ENCODE measurements at regions not wholly inside any gene's neighbourhood (a gene's known extent, or its start where the extent isn't known, plus 50 kb on each side); places are given as distances from the start of the nearest gene placed in this dataset.

DNA sequence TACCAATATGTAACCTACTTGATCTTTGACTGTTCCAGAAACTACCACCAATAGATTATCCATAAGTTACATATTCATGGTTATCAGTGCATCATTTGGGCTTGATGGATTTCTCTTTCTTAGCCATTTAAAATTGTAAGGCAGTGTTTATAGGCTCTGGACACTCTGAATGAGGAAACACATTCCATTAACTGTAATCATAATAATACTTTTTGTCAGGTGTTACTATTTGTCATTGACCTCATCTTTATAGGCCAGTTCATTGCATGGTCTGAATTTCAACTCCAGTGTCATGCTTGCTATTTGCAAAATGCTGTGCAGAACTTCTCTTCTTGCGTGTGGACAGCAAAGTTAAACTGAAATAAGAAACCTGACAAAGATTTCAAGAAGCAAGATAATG is 1340.2 kb upstream of the ZEB2 start:
- DNase-seq: no peak

DNA sequence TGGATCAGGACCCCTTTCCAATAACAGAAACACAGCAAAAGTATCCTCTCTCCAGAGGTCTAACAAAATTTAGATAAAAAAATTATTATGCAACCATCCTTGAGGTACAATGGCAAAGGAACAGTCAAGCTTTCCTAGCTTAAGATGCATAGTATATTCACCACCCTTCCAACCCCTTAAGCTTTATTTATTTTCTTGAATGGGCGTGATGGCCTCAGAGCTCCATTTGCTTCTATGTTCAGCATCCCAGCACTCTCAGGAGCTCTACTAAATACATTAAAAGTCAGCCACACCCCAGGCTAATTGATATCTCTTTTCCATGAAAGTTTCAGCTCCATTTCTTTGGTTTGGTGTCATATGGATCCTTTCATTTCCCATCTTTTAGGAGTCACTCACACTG is 1335.2 kb upstream of the ZEB2 start:
- no peak for DNase-seq

DNA sequence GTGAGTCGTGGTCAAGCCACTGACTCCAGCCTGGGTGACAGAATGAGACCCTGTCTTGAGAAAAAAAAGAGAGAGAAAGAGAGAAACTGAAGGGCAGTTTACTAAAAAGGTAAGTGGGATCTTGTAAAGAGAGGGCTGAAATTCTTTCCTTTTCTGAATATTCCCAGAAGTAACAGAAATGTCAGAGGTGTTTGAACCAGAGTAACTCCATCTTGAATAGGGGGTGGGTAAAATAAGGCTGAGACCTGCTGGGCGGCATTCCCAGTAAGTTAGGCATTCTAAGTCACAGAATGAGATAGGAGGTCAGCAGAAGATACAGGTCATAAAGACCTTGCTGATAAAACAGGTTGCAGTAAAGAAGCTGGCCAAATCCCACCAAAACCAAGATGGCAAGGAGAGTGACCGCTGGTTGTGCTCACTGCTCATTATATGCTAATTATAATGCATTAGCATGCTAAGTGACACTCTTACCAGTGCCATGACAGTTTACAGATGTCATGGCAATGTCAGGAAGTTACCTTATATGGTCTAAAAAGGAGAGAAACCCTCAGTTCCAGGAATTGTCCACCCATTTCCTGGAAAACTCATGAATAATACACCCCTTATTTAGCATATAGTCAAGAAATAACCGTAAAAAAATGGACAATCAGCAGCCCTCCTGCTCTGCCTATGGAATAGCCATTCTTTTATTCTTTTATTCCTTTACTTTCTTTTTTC is 1334.3 kb upstream of the ZEB2 start:
- no peak for DNase-seq

DNA sequence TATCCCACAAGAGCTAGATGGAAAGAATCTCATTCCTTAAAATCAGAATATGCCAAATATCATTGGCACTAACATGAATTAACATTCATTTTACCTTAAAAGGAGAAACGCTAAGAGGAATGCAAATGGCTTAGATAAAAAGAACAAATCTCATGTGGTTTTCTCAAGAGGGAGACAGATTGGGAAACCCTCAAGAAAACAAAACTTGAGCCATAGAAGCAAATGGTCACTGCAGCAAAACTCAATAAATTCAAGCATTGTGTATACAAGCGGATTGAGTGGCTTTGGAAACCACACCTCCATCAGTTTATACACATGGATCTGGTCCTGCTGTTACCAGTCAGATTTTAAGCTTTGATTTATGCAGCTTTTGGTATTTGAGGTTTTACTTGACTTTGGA is 1331.8 kb upstream of the ZEB2 start:
- DNase-seq: peak; percentile 40

DNA sequence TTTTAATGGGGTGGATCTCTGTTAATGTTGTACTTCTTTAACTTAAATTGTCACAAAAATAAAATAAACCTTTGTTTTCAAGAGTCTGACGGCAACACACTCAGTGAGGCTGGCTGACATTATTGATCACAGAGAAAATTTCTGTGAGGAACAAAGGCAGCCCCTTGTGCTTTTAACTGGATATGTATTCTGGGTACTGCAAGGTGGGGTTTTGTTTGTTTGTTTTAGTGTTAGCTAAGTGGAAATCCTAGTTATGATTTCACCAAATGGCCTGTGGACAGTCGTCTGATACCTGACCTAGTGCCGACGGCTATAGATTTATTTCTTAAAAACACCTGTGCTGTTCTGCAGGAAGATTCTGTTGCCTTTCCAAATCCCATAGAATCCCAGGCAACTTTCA is 1329.5 kb upstream of the ZEB2 start:
- DNase-seq: no peak

DNA sequence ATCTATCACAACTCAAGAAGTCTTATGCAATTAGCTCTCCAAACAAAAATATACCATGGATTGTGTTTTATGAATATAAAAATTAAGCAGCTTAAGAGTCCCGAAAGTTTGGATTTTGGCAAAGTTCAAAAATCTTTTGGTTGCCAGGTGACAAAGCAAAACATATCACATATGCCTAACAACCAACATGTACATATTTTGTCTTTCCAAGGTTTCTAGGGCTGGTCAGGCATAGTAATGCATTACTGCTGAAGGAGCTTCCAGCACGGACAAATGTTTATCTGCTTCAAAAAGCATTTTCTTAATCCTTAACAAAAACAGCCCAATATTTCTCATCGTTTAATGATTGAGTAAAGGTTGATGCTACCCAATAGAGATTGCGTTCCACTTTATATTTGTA is 1327.1 kb upstream of the ZEB2 start:
- no peak for DNase-seq

DNA sequence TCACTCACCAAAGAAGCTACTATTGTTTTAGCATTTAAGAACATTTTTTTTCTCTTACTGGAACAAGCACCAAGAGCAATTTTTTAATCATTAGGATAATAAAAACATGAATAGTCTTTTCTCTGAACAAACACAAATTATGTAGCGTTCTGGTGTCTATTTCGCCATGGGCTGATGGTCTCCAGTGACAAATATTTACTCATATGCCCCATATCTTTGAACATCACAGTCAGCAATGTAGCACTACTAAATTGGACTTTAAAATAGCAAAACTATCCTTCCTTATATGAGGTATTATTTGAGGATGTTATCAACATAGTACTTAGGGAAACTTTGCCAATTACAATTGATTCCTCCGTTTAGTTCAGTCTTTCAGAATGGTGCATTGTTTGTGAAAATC is 1326.0 kb upstream of the ZEB2 start:
- DNase-seq: no peak

DNA sequence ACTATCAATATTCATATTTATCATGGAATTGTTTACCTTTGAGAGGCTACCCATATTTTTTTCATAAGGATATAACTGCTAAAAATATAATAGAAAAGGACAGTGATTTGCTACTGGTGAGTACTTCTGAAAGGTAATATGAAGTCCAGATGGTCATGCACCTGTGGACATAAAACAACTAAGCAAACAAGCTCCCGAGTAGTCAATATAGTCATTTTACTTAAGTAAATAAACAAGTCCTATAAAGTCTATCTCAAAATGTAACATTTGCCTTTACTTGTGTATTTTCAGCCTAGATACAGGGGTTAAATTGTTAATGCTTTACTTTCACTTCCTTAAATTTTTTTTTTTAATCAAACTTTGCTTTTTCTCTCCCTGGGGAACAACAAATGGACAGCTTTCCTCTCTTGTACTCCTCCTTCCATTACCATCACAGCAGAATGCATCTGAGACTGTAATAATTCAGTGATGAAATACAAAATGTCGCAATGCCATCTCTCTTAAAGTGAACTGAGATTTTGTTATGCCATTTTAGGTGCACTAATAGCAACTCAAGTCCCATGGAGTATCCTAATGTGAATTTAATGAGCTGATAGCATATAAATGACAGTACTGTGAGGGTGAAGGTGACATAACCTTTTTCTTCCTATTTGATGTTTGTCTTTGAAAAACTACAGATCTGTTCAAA is 1325.4 kb upstream of the ZEB2 start:
- no peak for DNase-seq

DNA sequence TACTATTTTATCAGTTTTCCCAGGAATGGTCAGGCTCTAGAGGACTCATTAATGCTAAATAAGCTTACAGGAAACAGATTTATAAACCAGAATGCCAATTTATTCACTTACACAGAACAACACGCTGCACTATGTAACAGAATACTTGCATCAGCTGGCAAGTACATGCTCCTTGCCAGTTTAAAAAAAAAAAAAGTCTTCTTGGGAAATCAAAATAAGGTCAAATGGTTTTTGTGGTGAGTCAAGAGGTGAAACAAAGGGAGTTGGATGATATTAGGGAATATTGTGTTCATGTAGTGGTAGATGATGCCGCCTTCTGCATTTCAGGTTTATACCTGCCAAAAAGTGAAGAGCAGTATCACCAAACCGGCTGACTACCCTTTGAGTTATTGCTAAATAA is 1322.1 kb upstream of the ZEB2 start:
- DNase-seq: no peak

DNA sequence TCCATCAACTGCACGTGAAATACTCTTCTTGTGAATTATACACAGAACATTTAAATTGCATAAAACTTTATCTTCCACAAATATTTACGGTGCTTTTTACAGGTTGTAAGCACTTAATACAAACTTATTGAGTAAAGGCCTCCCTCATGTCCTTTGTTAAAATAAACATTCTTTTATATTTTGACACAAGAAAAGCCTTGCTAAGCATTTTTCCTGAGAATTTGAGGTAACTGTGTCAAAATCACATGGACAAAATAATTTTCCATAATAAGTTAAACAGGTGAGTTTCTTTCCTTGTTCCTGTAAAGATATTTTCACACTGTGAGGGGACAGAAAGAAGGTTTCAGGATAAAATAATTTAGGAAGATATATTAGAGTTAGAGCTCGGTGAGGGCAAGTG is 1317.1 kb upstream of the ZEB2 start:
- no peak for DNase-seq

DNA sequence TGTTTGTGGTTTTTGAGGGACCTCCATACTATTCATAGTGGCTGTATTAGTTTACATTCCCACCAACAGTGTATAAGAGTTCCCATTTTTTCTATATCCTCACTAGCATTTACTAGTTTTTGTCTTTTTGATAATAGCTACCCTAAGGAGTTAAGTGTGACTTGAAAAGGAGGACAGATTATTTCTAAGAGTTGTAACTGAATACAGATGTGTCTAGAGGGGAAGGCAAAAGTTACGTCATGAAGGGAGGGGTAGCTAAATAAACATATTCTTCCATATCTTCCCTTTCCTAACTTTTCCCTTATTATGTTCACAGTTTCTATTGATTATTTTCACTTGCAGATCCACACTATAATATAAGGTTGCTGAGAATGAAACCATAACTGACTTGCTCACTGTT is 1315.7 kb upstream of the ZEB2 start:
- no peak for DNase-seq

DNA sequence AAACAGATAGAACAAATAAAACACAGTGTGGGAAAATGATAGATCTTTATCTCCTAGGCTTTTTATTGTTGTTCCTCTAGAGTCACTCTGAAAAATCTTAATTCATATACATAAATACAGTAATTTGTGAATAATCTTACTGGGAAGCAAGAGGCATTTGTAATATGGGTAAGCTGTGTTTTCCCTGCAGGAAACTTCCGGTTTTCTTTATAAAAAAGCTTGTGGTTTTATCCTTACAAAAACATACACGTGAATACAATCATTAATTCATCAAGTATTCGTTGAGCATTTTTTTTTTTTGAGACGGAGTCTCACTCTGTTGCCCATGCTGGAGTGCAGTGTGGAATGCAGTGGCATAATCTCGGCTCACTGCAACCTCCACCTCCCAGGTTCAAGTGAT is 1312.8 kb upstream of the ZEB2 start:
- DNase-seq: no peak

DNA sequence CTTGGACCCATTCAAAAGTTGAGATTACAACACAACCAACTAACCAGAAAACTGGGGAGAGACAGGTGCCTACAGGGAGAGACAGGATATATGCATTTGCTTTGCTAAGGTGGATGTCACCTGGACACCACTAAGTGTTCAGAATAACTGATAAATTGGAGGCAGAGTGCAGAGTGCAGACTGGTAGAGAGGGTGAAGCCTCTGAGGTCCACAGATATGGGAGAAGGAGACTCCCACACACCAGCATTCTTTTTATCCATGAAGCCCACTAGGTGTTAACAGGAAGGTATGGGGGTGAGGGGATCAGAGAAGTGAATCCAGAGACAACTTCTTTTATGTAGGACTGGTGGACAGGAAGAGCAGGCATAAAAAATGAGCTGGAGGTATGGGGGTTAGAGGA is 1310.0 kb upstream of the ZEB2 start:
- DNase-seq: no peak

DNA sequence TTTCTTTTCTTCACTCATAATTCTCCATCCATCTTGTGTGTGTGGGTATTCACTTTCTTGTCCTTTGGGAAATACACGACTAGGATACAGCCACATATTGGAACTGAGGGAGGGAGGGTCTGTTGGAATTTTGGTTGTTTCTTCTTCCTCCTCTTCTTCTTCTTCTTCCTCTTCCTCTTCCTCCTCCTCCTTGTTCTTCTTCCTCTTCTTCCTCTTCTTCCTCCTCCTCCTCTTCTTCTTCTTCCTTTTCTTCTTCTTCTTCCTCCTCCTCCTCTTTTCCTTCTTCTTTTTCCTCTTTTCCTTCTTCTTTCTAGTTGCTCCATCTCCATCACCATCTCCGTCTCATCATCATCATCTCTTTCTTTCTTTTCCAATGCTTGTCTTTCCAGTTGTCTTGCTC is 1307.3 kb upstream of the ZEB2 start:
- DNase-seq: no peak

DNA sequence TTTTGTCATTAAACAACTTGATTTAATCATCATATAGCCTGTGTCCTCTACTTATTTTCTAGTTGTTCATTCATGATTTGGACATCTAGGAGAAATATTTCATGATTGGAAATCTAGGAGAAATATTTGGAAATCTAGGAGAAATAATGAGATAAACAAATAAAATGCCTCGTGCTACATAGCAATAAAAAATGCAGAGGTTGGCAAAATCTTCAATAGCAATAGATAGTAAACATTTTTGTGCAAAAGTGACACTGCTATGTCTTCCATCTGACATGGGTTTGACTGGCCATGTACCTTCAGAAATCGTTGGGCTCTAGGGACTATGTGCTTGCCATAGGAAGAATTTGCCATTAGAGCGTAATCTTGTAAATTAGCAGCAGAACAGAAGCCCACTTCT is 1304.5 kb upstream of the ZEB2 start:
- no peak for DNase-seq

DNA sequence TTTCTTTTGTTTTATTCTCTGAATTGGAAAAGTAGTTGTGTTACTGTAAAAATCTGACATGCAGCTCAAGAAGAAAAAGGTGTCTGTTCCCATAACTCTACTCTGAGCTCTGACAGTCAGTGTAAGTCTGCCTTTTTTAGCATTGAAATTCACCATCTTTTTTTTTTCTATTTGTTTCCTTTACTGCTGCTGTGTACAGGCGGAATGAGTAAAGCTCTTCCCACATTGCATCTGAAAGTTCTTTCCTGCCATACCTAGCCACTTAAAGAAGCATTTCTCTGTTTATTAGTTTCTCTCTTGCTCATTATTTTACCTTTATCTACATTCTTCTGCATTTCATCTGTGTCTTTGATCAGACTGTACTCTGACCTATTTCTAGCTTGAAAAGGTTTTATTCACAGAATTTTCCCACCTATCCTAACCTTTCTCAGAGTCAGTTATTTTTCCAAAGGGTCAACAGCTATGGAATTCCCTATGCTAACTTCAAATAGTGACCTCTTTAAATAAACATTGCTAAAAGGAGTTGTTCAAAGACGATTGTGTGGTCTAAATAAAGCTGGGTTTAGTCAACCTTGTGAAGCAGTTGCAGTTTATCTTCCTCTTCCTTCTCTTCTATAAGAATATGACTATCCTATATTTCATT is 1303.1 kb upstream of the ZEB2 start:
- no peak for DNase-seq

DNA sequence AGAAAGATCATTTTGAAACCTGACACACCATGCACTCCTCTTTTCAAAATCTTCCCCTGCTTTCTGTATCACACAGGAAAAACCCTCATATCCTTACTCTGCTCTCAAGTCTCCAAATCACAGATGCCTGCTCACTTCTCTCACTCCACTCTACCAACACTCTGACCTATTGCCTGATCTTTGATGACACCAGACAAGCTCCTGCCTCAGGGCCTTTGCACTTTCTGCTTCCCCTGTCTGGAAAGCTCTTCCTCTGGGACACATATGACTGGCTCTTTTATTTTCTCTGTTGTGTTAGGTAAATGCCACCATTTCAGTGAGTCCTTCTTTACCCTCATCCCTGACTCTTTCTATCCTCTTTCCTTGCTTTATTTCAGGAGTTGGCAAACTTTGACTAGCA is 1300.7 kb upstream of the ZEB2 start:
- no peak for DNase-seq

DNA sequence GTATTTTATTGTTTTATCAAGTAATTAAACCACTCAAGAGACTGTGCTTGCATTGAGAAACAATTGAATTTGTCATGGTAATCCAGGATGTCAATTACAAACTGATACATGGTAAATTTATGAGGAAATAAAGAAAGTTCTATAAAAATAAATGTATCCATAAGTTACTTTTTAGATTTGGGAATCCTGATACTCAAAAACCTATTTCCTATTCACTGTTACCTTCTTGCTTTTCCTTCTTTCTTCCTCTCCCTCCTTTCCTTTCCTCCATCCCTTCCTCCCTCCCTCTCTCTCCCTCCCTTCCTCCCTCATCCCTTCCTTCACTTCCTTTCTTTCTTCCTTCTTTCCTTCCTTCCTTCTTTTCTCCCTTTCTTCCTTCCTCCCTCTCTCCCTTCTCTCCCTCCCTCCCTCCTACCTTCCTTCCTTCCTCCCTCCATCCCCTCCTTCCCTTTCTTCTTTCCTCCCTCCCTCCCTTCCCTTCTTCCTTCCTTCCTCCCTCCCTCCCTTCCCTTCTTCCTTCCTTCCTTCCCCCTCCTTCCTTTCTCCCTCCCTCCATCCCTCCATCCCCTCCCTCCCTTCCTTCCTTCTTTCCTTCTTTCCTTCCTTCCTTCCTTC is 1299.1 kb upstream of the ZEB2 start:
- DNase-seq: no peak

DNA sequence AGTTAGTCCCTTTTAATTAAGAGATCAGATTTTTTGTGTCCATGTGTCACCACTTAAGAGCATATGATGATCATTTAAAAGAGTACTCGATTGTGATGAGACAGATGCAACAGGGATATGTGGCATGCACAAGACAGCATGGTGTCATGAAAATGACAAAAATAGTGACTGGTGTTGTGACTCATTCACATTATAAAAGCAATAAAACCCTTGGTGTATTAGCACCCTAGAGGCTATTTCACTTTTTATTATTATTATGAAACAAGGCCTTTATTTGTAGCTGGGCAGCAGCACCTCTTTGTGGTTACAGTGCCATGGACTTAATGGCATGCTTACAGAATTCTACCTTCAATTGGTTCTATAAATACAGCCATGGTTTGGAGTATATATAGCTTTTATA is 1296.0 kb upstream of the ZEB2 start:
- no peak for DNase-seq

DNA sequence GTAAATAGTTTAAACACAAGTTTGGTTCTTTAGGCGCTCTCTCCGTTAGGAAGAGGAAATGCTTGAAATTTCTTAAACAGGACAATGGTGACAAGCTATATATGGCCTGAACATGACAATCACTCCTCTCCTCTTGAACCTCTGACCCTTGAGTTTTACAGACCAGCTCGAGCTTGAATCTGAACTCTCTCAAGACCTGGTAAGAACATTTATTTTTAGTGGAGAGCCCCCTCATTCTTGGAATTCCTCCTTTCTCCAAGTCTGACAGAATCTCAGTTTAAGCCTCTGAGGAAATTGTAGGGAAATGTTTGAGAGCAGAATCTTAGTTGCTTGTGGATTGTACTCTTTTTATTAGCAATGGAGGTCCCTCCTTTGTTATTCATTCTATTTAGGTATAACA is 1293.6 kb upstream of the ZEB2 start:
- DNase-seq: no peak

DNA sequence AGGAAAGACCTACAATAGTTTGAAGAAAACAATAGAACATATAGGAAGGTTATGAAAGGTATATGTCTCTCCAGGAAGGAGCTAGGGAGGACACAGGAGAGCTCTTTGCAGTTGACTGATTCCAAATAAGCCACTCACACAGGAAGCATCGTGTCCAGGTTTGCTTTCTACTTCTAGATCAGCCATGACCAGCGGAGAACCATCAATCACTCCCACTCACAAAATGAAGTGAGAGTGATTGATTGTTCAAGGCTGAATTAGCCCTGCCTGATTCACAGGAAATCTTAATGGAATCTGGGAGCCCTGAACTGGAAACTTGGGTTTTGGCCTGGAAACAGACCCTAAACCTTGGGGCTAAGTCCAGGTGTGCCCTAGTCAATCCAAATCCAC is 1292.2 kb upstream of the ZEB2 start:
- no peak for DNase-seq

DNA sequence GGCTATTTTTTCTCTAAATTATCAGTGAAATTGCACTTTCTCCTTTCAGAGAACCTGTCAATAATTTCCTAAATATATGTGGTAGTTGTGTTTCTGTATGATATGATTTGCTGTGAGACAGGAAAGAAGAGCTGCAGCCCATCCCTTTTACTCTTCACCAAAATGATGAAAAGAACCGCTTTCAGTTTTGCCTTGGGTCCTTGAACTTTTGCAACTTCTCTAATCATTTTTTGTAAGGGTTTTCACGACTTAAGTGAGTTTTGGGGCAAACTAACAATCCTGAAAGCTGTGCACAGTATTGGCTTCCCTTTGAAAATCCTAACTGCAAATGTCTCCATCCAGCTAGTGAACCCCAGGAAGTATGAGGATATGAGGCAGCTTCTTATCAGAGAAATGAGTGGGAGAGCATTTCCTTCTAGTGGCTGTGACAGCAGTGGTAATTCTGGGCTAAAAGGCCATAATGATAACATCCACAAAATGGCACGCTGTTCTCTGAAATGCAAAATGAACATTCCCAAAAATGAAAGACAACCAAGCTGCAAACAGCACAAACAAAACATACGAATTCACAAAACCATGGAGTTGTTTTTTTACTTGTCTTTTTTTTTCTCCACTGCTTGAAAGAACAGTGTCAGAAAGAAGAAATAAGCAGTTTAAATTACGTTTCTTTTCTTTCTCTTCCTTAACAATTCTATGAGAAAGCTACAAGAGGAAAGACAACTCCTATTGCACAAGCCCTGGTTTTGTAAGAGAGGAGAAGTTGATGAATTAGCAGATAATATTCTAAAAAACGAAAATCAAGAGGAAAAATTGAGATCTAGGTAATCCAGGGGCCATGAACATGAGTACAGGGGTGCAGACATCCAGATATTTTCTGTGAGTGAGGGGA is 1291.6 kb upstream of the ZEB2 start:
- no peak for DNase-seq

DNA sequence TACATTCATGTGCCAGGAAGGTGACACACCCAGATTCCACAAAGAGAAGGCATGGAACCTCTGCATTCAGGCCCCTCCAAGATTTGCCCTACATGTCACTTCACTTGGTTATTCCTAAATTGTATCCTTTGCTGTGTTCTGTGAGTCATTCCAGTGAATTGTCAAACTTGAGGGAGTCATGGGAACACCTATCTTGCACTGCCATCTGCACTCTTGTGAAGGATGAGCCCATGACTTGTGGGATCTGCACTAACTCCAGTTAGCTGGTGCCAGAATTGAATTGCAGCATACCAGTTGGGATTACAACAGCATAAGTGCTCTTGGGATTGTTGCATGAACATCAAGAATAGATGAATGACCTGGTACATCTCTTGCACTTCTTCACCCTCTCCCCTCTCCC is 1288.0 kb upstream of the ZEB2 start:
- no peak for DNase-seq
